Muscle layer of colon (tissue), 2 donors: ENCODE measurements at regions not wholly inside any gene's neighbourhood (a gene's known extent, or its start where the extent isn't known, plus 50 kb on each side); places are given as distances from the start of the nearest gene placed in this dataset.

ENCODE experiments used
- H3K27ac ChIP-seq: one replicate; pipeline ENCODE4 v1.7.0; 2013; ENCODE audit warnings: low read depth, mild to moderate bottlenecking, low read length, moderate library complexity
- H3K27me3 ChIP-seq, 2 donors: one replicate each; pipeline ENCODE4 v1.7.0; 2013; ENCODE audit warnings: low read length in 2 of 2, mild to moderate bottlenecking in 2 of 2; ENCODE audit not compliant: insufficient read depth in 2 of 2, control insufficient read depth in 1 of 2
- H3K36me3 ChIP-seq: one replicate; pipeline ENCODE4 v1.7.0; 2013; ENCODE audit warnings: mild to moderate bottlenecking, low read length; ENCODE audit not compliant: insufficient read depth
- H3K4me1 ChIP-seq: one replicate; pipeline ENCODE4 v1.7.0; 2013; ENCODE audit warnings: mild to moderate bottlenecking, low read length; ENCODE audit not compliant: insufficient read depth
- H3K4me3 ChIP-seq, 2 donors: one replicate each; pipeline ENCODE4 v1.7.0; 2013; ENCODE audit warnings: low read length in 2 of 2, low read depth in 1 of 2, mild to moderate bottlenecking in 1 of 2, moderate library complexity in 1 of 2
- H3K9ac ChIP-seq: one replicate; pipeline ENCODE4 v1.7.0; 2013; ENCODE audit warnings: low read length
- H3K9me3 ChIP-seq: one replicate; pipeline ENCODE4 v1.7.0; 2013; ENCODE audit warnings: mild to moderate bottlenecking, low read length
- donor health status: abdominal sarcoma.
- donor health status: Adenocarcinoma of cecum.

- no peaks in the 10 kb centered on the region for H3K4me1 ChIP-seq
- no peaks in the 10 kb centered on the region for H3K9me3 ChIP-seq
- no peak overlapping the region for H3K4me3 ChIP-seq
- no peaks in the 10 kb centered on the region for H3K27me3 ChIP-seq
- no peaks in the 10 kb centered on the region for H3K36me3 ChIP-seq
- no peak overlapping the region for H3K9ac ChIP-seq
- H3K27ac ChIP-seq: no peak overlapping the region
Measured at GRCh38 chr7:68547799-68548198, 1050.5 kb upstream of the AUTS2 start.

- no peaks in the 10 kb centered on the region for H3K27me3 ChIP-seq
- H3K9ac ChIP-seq: no peak overlapping the region
- H3K9me3 ChIP-seq: no peaks in the 10 kb centered on the region
- no peak overlapping the region for H3K4me3 ChIP-seq
- no peaks in the 10 kb centered on the region for H3K4me1 ChIP-seq
- no peaks in the 10 kb centered on the region for H3K36me3 ChIP-seq
- H3K27ac ChIP-seq: no peak overlapping the region
Measured at GRCh38 chr7:68550027-68550426, 1048.2 kb upstream of the AUTS2 start.

GRCh38 chr7:68550635-68551034 is 1047.6 kb upstream of the AUTS2 start:
- Histone ChIP-seq H3K27me3 (no peaks in the 10 kb centered on the region), H3K27ac (no peak overlapping the region), H3K9me3 (no peaks in the 10 kb centered on the region), H3K4me1 (no peaks in the 10 kb centered on the region), H3K9ac (no peak overlapping the region), H3K36me3 (no peaks in the 10 kb centered on the region), H3K4me3 (no peak overlapping the region)

- no peaks in the 10 kb centered on the region for H3K36me3 ChIP-seq
- H3K4me3 ChIP-seq: no peak overlapping the region
- no peaks in the 10 kb centered on the region for H3K4me1 ChIP-seq
- H3K27me3 ChIP-seq: no peaks in the 10 kb centered on the region
- no peak overlapping the region for H3K27ac ChIP-seq
- H3K9me3 ChIP-seq: no peaks in the 10 kb centered on the region
- H3K9ac ChIP-seq: no peak overlapping the region
Measured at GRCh38 chr7:68556537-68556936, 1041.7 kb upstream of the AUTS2 start.

DNA sequence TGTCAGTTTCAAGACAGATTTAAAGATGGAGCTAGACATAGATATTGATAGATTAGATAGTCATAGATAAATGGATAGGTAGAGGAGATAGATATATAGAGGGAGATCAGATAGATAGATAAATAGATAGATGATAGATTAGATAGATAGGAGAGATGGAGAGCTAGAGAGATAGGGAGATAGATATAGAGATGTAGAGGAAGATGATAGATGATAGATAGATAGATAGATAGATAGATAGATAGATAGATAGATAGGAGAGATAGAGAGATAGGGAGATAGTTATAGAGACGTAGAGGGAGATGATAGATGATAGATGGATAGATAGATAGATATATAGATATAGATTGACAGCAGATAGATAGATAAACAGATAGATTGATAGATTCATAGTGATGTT is 1038.8 kb upstream of the AUTS2 start:
- no peaks in the 10 kb centered on the region for H3K4me1 ChIP-seq
- H3K36me3 ChIP-seq: no peaks in the 10 kb centered on the region
- no peak overlapping the region for H3K9ac ChIP-seq
- no peaks in the 10 kb centered on the region for H3K27me3 ChIP-seq
- H3K9me3 ChIP-seq: no peaks in the 10 kb centered on the region
- no peak overlapping the region for H3K27ac ChIP-seq
- no peak overlapping the region for H3K4me3 ChIP-seq

GRCh38 chr7:68562323-68562899 is 1035.9 kb upstream of the AUTS2 start:
- Histone ChIP-seq H3K4me1 (no peaks in the 10 kb centered on the region), H3K36me3 (no peaks in the 10 kb centered on the region), H3K9me3 (no peaks in the 10 kb centered on the region), H3K9ac (no peak overlapping the region), H3K4me3 (no peak overlapping the region), H3K27me3 (no peaks in the 10 kb centered on the region), H3K27ac (no peak overlapping the region)

GRCh38 chr7:68564306-68565135 is 1033.8 kb upstream of the AUTS2 start:
- H3K27ac ChIP-seq: no peak overlapping the region

GRCh38 chr7:68571286-68571685 is 1027.0 kb upstream of the AUTS2 start:
- H3K27ac ChIP-seq: no peak overlapping the region
- H3K27me3 ChIP-seq: no peaks in the 10 kb centered on the region
- no peaks in the 10 kb centered on the region for H3K4me1 ChIP-seq
- no peaks in the 10 kb centered on the region for H3K9me3 ChIP-seq
- no peak overlapping the region for H3K4me3 ChIP-seq
- no peaks in the 10 kb centered on the region for H3K36me3 ChIP-seq
- no peak overlapping the region for H3K9ac ChIP-seq

More at GRCh38 chr7:68564306-68565135, 1033.8 kb upstream of the AUTS2 start:
- Histone ChIP-seq H3K9me3 (no peaks in the 10 kb centered on the region), H3K4me3 (no peak overlapping the region), H3K4me1 (no peaks in the 10 kb centered on the region), H3K9ac (no peak overlapping the region), H3K27me3 (no peaks in the 10 kb centered on the region), H3K36me3 (no peaks in the 10 kb centered on the region)

DNA sequence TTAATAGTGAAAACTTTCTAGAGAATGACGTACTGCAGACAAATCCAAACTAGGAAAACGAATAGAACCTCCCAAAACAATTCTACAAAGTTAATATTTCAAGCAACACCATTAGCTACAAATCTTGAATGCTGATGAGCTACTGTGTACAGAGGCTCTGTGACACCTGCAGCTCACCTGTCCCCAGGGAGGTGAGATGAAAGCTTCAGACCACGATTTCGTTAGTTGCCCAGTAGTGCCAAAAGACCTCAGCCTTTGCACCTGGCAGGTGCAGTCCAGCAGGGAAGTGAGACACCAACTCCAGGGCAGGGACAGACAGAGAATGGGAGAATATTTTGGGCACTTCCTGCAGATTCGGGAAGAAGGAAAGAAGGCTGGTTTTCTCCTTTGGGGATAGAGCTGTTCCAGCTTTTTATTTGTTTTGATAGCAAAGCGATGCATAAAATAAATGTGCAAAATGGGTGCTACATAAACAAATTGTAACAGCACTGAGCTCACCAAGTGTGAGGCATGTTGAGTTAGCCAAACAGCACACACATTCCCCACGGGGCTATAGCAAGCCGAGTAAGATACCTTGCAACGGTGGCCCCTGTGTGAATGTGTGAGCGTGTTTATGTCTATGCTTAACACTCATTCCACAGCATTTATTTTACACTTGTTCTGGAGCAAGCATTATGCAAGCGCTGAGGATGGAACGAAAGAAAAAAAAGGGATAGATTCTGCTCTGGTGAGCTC is 1024.8 kb upstream of the AUTS2 start:
- Histone ChIP-seq H3K9ac (no peak overlapping the region), H3K27ac (no peak overlapping the region), H3K4me3 (no peak overlapping the region), H3K4me1 (no peaks in the 10 kb centered on the region), H3K36me3 (no peaks in the 10 kb centered on the region), H3K27me3 (no peaks in the 10 kb centered on the region), H3K9me3 (no peaks in the 10 kb centered on the region)

DNA sequence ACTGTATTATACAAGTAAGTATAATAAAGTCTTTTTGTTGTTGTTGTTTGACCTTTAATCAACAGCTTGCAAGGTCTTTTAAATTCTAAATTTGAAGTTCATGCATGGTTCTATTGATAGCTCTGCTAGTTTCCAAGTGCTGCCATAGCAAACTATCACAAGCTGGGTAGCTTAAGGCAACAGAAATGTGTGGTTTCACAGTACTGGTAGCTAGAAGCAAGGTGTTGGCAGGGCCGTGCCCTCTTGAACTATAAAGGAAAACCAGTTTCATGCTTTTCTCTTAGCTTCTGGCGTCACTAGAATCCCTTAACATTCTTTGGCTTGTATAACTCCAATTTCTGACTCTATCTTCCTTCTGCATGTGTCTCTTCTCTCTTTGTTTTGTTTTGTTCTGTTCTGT is 1021.9 kb upstream of the AUTS2 start:
- Histone ChIP-seq H3K4me3 (no peak overlapping the region), H3K27me3 (no peaks in the 10 kb centered on the region), H3K4me1 (no peaks in the 10 kb centered on the region)

DNA sequence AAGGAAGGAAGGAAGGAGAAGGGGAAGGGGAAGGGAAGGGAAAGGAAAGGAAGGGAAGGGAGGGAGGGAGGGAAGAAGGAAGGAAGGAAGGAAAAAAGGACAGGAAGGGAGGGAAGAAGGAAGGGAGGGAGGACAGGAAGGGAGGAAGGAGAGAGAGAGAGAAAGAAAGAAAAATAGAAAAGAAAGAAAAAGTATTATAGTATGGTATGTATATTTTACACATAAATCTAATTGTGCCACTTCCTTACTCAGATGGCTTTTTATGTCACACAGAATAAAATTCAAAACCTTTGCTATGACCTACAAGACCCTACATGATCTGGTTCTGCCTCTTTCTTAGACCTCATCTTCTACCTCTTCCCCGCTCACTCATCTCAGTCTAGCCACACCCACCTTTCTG is 1016.9 kb upstream of the AUTS2 start:
- Histone ChIP-seq H3K9ac (no peak overlapping the region), H3K9me3 (no peaks in the 10 kb centered on the region), H3K4me1 (no peaks in the 10 kb centered on the region), H3K36me3 (no peaks in the 10 kb centered on the region), H3K27ac (no peak overlapping the region), H3K27me3 (no peaks in the 10 kb centered on the region), H3K4me3 (no peak overlapping the region)

More for the DNA sequence above, 1021.9 kb upstream of the AUTS2 start:
- Histone ChIP-seq H3K9me3 (no peaks in the 10 kb centered on the region), H3K36me3 (no peaks in the 10 kb centered on the region), H3K27ac (no peak overlapping the region), H3K9ac (no peak overlapping the region)
